RWPE1 (cell line): ENCODE measurements at regions not wholly inside any gene's neighbourhood (a gene's known extent, or its start where the extent isn't known, plus 50 kb on each side); places are given as distances from the start of the nearest gene placed in this dataset.

Experiments used
- CTCF ChIA-PET: fragments of 350-600 bp; sonication (Branson Sonifier 250); formaldehyde crosslinking; extraction: SDS; loops from one replicate; lab custom pipeline; 2021; lab: Yijun Ruan, JAX
- POLR2A ChIA-PET: fragments of 400-600 bp; formaldehyde crosslinking; extraction: SDS; loops from one replicate; lab custom pipeline; 2020; ENCODE audit warnings: antibody characterized with exemption; ENCODE audit not compliant: low non-redundant PET; lab: Yijun Ruan, JAX
- DNase-seq: peaks from one replicate; pipeline ENCODE4 v3.0.0; 2012; ENCODE audit warnings: low spot score
- H3K27ac ChIP-seq: fragments of 450-650 bp; 2 replicates; pipeline ENCODE4 v1.5.1; 2017
- CTCF ChIP-seq: fragments of 450-650 bp; conservative IDR thresholded peaks from 2 replicates; pipeline ENCODE4 v1.5.1; 2017; ENCODE audit warnings: low read depth, mild to moderate bottlenecking

DNA sequence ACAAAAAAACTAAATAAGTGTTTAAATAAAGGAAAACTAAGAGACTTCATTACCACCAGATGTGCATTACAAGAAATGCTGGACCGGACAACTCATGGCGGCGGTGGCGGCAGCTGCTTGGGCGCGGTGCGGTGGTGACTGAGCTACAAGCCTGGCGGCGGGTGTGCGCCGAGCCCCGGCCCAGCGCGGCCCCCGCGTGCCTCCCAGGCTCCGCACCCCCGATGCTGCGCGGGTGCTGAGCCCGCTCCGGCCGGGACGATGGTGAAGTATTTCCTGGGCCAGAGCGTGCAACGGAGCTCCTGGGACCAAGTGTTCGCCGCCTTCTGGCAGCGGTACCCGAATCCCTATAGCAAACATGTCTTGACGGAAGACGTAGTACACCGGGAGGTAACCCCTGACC, 52.2 kb upstream of the RCOR3 start:
- TF ChIP-seq CTCF, result no peak

DNA sequence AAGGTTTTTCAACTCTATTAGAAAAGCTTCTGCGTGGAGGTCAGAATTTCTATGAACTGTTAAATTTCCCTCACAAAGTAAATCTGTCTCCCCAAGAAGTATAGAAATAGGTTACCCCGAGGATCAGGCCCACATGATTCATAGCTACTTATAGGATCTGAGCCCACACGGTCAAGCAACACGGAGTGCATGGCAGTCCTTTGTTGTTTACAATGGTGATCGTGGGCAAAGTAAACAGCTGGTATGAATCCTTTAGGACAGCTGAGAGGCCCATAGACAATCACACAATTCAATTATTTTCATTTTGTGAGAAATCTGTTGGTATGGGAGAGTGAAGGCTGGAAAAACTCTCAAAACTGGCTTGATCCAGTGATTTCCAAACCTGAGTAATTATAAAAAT, 58.9 kb upstream of the RCOR3 start:
- no peak for DNase-seq
- ChIA-PET POLR2A (no interaction called here), CTCF (interaction anchor here (0.7 kb wide), 1 partner anchor 1050 kb away, joined by 4 read pairs; no protein-coding TSS in a partner anchor)
- no peak for TF ChIP-seq CTCF
- no peak overlapping the region for H3K27ac ChIP-seq

More for the DNA sequence above, 52.2 kb upstream of the RCOR3 start:
- POLR2A ChIA-PET, result no interaction called here
- no peak for DNase-seq
- no peak overlapping the region for H3K27ac ChIP-seq
- CTCF ChIA-PET, result no interaction called here

- POLR2A ChIA-PET, result no interaction called here
- DNase-seq, result no peak
- CTCF ChIA-PET, result interaction anchor here (0.8 kb wide), 1 partner anchor 14 kb away, joined by 3 read pairs; no protein-coding TSS in a partner anchor
- no peak for TF ChIP-seq CTCF
- H3K27ac ChIP-seq, result no peak overlapping the region
Observed at GRCh38 chr1:211198880-211199279, 60.3 kb upstream of the RCOR3 start.

DNA sequence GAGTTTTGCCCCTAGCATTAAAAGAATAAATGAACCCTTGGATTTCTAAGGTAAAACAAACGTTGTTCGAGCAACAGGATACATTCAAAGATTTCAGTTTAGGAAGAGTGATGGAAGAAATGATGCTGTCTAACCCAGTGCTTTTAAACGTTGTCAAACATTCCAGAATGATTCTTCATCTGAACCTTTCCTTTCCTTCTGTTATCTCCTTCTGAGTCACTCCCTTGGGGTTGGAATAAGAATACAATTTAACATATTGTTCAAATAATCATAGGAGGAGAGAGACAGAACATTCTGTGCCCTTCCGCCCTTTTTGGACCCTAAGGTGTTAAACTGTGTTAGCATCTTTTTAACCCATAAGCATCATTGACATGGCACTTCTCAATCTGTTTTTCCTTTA, 61.1 kb upstream of the RCOR3 start:
- POLR2A ChIA-PET, result no interaction called here
- H3K27ac ChIP-seq, result no peak overlapping the region
- DNase-seq, result peak; percentile 57
- TF ChIP-seq CTCF, result no peak
- CTCF ChIA-PET, result interaction anchor here (0.8 kb wide), 1 partner anchor 14 kb away, joined by 3 read pairs; no protein-coding TSS in a partner anchor

- no peak for TF ChIP-seq CTCF
- no peak for DNase-seq
- no peak overlapping the region for H3K27ac ChIP-seq
- CTCF ChIA-PET, result no interaction called here
- POLR2A ChIA-PET, result no interaction called here
Observed at GRCh38 chr1:211196880-211197279, 62.3 kb upstream of the RCOR3 start.

DNA sequence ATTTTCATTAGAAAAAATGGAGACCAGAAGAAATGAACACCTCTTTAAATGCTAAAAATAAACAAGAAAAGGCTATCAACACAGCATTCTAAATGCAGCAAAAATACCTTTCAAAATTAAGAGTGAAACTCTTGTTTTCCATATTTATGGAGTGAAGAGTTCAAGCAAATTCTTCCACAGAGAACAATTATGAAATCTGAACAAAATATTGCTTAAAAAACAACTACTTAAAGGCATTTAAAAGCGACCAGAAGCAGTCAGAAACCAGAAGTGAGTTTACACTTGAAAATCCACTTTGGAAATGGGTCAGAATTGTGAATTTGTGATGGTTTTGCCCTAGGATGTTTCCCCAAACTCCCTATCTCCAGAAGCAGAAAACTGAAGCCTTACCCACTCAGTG, 60.9 kb upstream of the KCNH1 start:
- POLR2A ChIA-PET, result no interaction called here
- CTCF ChIA-PET, result no interaction called here
- TF ChIP-seq CTCF, result no peak
- no peak for DNase-seq
- H3K27ac ChIP-seq, result no peak overlapping the region
